Mucosa of descending colon (tissue), 3 donors: ENCODE measurements at regions not wholly inside any gene's neighbourhood (a gene's known extent, or its start where the extent isn't known, plus 50 kb on each side); places are given as distances from the start of the nearest gene placed in this dataset.

Source experiments
- ATAC-seq: fragments of 200-7000 bp; cut with Tn5 transposase; one replicate; pipeline ENCODE4 v1.9.1; 2020; ENCODE audit warnings: mild to moderate bottlenecking, moderate library complexity
- DNase-seq, 3 donors: peaks; one replicate each; pipeline ENCODE4 v3.0.0-alpha.2; 2020
- H3K36me3 ChIP-seq: fragments of 200-600 bp; one replicate; pipeline ENCODE4 v1.8.0; 2021; ENCODE audit warnings: low read depth, mild to moderate bottlenecking
- H3K4me1 ChIP-seq: fragments of 200-600 bp; one replicate; pipeline ENCODE4 v1.8.0; 2021; ENCODE audit warnings: low read depth, mild to moderate bottlenecking
- H3K4me3 ChIP-seq: fragments of 200-600 bp; one replicate; pipeline ENCODE4 v1.8.0; 2021; ENCODE audit warnings: mild to moderate bottlenecking
- H3K9me3 ChIP-seq: fragments of 200-600 bp; one replicate; pipeline ENCODE4 v1.8.0; 2021; ENCODE audit warnings: mild to moderate bottlenecking
- intact Hi-C, 2 donors: fragments of 100-400 bp; cut with DNase I in 1 of 2; cut with micrococcal nuclease in 1 of 2; formaldehyde crosslinking; loops; one replicate each; pipeline versions ENCODE4 v1.11.0 to v1.11.1; 2022; cut with DNase I, micrococcal nuclease
- TF ChIP-seq, protein P1 (sequence below): fragments of 200-600 bp; IDR thresholded peaks from one replicate; pipeline ENCODE4 v1.8.0; 2022; ENCODE audit warnings: antibody characterized with exemption, mild to moderate bottlenecking
- donor health status: DM: no; HTN: no; CAD: no; lungs with moderate emphysema.
- donor health status: DM: no; HTN: no; CAD: no.
- donor health status: DM: no; HTN: yes; CAD: no.

DNA sequence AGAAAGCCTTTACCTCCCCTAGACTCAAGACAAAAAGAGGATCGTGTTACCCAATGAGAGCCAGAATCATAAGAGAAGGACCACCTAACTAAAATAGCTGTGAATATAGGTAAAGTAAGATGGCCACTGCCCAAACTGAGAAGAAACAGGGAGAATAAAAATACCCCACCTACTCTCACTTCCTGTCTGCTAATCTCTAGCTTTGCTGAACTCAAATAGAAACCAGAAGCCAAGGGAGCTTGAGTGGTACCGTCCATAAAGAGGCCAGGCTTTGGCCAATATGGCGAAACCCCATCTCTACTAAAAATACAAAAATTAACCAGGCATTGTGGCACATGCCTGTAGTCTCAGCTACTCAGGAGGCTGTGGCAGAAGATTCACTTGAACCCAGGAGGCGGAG lies 123.0 kb upstream of the FST start:
- Histone ChIP-seq H3K4me3 (no peak overlapping the region), H3K4me1 (no peaks in the 10 kb centered on the region), H3K9me3 (no peaks in the 10 kb centered on the region), H3K36me3 (no peaks in the 10 kb centered on the region)
- intact Hi-C loops: no loop called here
- TF ChIP-seq, protein P1, sequence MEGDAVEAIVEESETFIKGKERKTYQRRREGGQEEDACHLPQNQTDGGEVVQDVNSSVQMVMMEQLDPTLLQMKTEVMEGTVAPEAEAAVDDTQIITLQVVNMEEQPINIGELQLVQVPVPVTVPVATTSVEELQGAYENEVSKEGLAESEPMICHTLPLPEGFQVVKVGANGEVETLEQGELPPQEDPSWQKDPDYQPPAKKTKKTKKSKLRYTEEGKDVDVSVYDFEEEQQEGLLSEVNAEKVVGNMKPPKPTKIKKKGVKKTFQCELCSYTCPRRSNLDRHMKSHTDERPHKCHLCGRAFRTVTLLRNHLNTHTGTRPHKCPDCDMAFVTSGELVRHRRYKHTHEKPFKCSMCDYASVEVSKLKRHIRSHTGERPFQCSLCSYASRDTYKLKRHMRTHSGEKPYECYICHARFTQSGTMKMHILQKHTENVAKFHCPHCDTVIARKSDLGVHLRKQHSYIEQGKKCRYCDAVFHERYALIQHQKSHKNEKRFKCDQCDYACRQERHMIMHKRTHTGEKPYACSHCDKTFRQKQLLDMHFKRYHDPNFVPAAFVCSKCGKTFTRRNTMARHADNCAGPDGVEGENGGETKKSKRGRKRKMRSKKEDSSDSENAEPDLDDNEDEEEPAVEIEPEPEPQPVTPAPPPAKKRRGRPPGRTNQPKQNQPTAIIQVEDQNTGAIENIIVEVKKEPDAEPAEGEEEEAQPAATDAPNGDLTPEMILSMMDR: no peak
- ATAC-seq: no peak
- no peak for DNase-seq

DNA sequence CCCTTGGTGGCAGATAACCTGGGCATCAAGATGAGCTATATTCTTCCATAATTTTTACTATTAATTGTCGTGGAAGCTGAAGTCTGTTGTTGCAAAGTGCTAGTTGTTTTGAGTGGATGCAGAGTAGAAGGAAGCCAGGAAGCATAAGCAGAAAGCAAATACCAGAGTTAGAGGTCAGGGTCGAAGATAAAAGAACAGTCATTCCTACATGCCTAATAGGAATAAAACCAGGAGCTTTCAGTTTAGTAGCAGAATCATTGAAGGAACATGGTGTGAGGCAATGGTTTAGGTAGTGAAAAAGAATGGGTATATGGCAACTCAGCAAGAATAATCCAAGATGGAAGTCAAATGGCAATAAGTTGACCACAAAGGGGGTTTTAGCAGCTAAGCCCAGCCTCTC lies 121.6 kb upstream of the FST start:
- H3K36me3 ChIP-seq: no peaks in the 10 kb centered on the region
- ATAC-seq: no peak
- intact Hi-C loops: no loop called here

DNA sequence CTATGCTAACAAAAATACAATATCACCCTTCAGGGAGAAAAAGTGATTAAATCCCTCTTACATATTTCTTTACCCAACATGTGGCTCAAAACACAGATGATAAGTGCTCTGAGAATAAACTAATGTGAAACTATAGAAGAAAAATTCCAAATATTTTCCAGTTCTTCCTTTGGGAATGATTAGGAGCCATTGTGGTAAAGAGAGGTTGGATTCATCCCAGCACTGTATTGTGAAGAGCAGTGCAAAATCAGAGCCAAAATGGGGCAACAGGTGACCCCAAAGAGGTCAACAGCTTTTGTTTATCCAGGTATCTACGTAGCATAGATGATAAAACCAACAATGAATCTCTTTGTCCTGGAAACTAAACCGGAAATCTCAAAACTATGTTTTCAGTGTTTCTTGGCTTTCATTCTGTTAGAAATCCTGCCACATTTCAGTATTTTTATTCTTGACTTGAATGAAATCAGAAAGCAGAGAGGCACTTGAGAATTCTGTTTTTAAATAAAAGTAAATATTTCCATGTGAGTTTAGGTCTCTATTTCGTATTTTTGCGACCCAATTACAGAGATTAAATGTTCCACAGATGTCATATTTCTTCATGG lies 120.4 kb upstream of the FST start:
- no peak overlapping the region for H3K4me3 ChIP-seq
- H3K9me3 ChIP-seq: no peaks in the 10 kb centered on the region
- no peaks in the 10 kb centered on the region for H3K36me3 ChIP-seq
- TF ChIP-seq, protein P1: no peak
- intact Hi-C loops: no loop called here
- ATAC-seq (no peak), DNase-seq (no peak)
- no peaks in the 10 kb centered on the region for H3K4me1 ChIP-seq

More for the DNA sequence above, 121.6 kb upstream of the FST start:
- H3K4me1 ChIP-seq: no peaks in the 10 kb centered on the region
- no peak overlapping the region for H3K4me3 ChIP-seq
- TF ChIP-seq, protein P1: no peak
- no peaks in the 10 kb centered on the region for H3K9me3 ChIP-seq
- no peak for DNase-seq

DNA sequence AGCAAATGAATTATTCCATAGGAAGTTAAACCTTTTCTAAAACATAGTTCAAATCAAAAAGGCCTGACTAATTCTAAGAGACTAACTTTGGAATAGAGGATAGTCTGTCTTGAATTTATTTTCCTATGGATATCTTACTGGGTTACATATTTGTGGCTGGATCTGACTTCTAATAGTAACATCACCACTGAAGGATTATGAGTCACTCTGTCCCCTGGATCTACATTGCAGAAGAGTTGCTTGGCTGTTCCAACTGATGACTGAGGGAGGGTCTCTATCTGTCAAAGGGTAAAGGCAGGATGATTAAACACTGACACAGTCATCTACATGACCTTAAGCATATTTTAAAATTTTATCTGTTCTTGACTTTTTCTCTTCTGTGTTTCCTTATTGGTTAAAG lies 119.6 kb upstream of the FST start:
- H3K4me1 ChIP-seq: no peaks in the 10 kb centered on the region
- H3K36me3 ChIP-seq: no peaks in the 10 kb centered on the region
- TF ChIP-seq, protein P1: no peak
- ATAC-seq: no peak
- no peak overlapping the region for H3K4me3 ChIP-seq
- DNase-seq: no peak
- H3K9me3 ChIP-seq: no peaks in the 10 kb centered on the region
- intact Hi-C loops: no loop called here

DNA sequence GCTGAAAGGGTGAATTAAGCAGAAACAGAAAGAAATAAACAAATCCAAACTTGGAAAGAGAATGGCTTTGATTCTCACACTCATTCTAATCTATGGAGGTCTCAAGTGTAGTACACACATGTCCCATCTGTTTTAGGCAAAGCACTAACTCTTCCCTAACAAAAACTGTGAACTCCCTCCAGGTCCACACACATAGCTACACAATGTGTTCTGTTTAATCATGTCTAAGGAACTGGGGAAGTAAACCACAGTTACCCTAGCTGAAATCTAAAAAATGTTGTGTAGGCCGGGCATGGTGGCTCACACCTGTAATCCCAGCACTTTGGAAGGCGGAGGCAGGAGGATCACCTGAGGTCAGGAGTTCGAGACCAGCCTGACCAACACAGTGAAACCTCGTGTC lies 118.7 kb upstream of the FST start:
- no peaks in the 10 kb centered on the region for H3K4me1 ChIP-seq
- TF ChIP-seq, protein P1: no peak
- ATAC-seq: no peak
- no peaks in the 10 kb centered on the region for H3K36me3 ChIP-seq
- no peak for DNase-seq
- intact Hi-C loops: no loop called here
- no peaks in the 10 kb centered on the region for H3K9me3 ChIP-seq
- no peak overlapping the region for H3K4me3 ChIP-seq

DNA sequence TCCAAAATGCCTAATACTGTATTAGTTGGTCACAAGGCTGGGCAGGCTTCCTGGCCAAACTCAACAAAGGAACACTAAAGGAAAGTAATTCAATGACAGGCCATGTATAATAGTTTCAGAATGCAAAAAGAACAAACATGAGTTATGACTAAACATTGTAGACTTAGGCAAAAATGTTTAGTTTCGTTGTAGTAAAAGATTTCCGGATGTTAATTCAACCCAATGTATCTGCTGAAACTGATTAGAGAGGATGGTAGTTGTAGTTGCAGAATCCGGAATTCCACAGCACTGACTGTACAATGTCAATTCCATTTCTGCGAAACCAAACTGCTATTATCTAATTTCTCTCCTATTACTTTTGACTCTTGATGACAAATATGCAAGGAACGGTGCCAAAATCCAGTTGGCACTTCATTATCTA lies 117.9 kb upstream of the FST start:
- DNase-seq (no peak), ATAC-seq (no peak)
- Histone ChIP-seq H3K36me3 (no peaks in the 10 kb centered on the region), H3K9me3 (no peaks in the 10 kb centered on the region), H3K4me3 (no peak overlapping the region), H3K4me1 (no peaks in the 10 kb centered on the region)
- intact Hi-C loops: no loop called here
- TF ChIP-seq, protein P1: no peak
